HL-60 (cell line): ENCODE measurements at regions not wholly inside any gene's neighbourhood (a gene's known extent, or its start where the extent isn't known, plus 50 kb on each side); places are given as distances from the start of the nearest gene placed in this dataset.
"Not testable (repeated sequence)": the region's sequence is repeated elsewhere in the genome, so short reads cannot be mapped to it uniquely, and the experiment has no call there.

Experiments used
- CTCF ChIP-seq: IDR thresholded peaks from one replicate; pipeline ENCODE4 v1.5.1; 2011; ENCODE audit warnings: low read length, control low read depth, inconsistent platforms; ENCODE audit not compliant: insufficient read depth
- POLR2AphosphoS5 ChIP-seq: IDR thresholded peaks from 2 replicates; pipeline ENCODE4 v1.6.1; 2012; ENCODE audit warnings: low read depth
- REST ChIP-seq: IDR thresholded peaks from 2 replicates; pipeline ENCODE4 v1.6.1; 2012; ENCODE audit warnings: low read depth; ENCODE audit not compliant: insufficient replicate concordance

GRCh38 chr3:195986576-195986975 is 78.2 kb upstream of the TNK2 start:
- TF ChIP-seq CTCF, REST, POLR2AphosphoS5: not testable (repeated sequence)
